ENCODE measurements at regions not wholly inside any gene's neighbourhood (a gene's known extent, or its start where the extent isn't known, plus 50 kb on each side); places are given as distances from the start of the nearest gene placed in this dataset.

DNA sequence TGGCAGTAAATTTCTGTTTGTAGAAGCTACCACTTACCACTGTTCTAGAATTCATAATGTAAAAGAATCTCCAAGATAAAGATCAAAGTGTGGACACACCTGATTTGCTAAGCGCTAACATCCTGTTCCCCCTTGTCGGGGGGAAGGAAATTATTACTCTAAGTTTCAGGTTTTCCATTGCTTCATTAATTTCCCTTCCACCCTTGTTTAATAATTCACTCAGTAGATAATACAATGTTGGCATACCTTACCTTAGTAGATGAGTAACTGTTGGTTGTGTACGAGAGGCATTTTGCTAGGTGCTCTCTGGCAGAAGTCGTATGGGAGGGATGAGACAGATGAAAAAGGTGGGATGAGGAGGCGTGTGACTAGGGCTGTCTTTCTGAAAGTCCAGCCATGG lies 641.2 kb upstream of the ARRDC4 start:
- H3K27ac ChIP-seq (ENCODE audit: insufficient read depth, low read length), result no peak overlapping the region
- no peak overlapping the region for H2AFZ ChIP-seq (ENCODE audit: low read length)
- no peaks in the 10 kb centered on the region for H3K9me3 ChIP-seq (ENCODE audit: control insufficient read depth, insufficient read depth, low read depth, low read length)
- no peaks in the 10 kb centered on the region for H3K79me2 ChIP-seq (ENCODE audit: control insufficient read depth, insufficient read depth, low read length)
- H3K36me3 ChIP-seq (ENCODE audit: control insufficient read depth, insufficient read depth, low read length), result no peaks in the 10 kb centered on the region
- H3K4me3 ChIP-seq (replicated peaks in 1 of 4; ENCODE audit: control extremely low read depth in 1 of 4, insufficient read depth in 1 of 4, low read depth in 3 of 4, low read length in 4 of 4), result no peak overlapping the region
- no peak overlapping the region for H3K4me2 ChIP-seq (ENCODE audit: extremely low read depth, insufficient read depth, low read length)
- no peaks in the 10 kb centered on the region for H4K20me1 ChIP-seq (ENCODE audit: control insufficient read depth, extremely low read depth, insufficient read depth, low read length)
- no peak for TF ChIP-seq EZH2 (IDR thresholded peaks at IDR 0.05; ENCODE audit: low read length, missing control alignments)
- TF ChIP-seq, protein P1, sequence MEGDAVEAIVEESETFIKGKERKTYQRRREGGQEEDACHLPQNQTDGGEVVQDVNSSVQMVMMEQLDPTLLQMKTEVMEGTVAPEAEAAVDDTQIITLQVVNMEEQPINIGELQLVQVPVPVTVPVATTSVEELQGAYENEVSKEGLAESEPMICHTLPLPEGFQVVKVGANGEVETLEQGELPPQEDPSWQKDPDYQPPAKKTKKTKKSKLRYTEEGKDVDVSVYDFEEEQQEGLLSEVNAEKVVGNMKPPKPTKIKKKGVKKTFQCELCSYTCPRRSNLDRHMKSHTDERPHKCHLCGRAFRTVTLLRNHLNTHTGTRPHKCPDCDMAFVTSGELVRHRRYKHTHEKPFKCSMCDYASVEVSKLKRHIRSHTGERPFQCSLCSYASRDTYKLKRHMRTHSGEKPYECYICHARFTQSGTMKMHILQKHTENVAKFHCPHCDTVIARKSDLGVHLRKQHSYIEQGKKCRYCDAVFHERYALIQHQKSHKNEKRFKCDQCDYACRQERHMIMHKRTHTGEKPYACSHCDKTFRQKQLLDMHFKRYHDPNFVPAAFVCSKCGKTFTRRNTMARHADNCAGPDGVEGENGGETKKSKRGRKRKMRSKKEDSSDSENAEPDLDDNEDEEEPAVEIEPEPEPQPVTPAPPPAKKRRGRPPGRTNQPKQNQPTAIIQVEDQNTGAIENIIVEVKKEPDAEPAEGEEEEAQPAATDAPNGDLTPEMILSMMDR (conservative IDR thresholded peaks at IDR 0.05 in 1 of 2, IDR thresholded peaks at IDR 0.05 in 1 of 2; ENCODE audit: low read depth in 1 of 2, low read length in 2 of 2), result no peak
- no peak overlapping the region for H3K9ac ChIP-seq (ENCODE audit: insufficient read depth, low read length)
- H3K27me3 ChIP-seq (ENCODE audit: control insufficient read depth, insufficient read depth, low read length), result no peaks in the 10 kb centered on the region
- no peaks in the 10 kb centered on the region for H3K4me1 ChIP-seq (ENCODE audit: control insufficient read depth, extremely low read depth, insufficient read depth, low read length)
- DNase-seq (ENCODE audit: low read depth in 2 of 2), result no peak

DNA sequence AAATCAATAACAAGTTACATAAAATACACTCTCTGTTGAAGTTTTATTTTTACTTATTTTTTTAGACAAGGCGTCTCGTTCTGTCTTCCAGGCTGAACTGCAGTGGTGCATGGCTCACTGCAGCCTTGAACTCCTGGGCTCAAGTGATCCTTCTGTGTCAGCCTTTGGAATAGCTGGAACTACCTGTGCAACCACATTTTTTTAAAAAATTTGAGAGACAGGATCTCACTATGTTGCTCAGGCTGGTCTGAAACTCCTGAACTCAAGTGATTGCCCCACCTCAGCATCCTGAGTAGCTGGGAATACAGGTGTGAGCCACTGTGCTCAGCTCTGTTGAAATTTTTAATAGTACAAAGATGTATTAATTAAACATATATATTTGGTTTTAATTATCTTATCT lies 614.3 kb upstream of the ARRDC4 start:
- Histone ChIP-seq H4K20me1 (ENCODE audit: control insufficient read depth, extremely low read depth, insufficient read depth, low read length) (no peaks in the 10 kb centered on the region), H2AFZ (ENCODE audit: low read length) (no peak overlapping the region), H3K9me3 (ENCODE audit: control insufficient read depth, insufficient read depth, low read depth, low read length) (no peaks in the 10 kb centered on the region), H3K9ac (ENCODE audit: insufficient read depth, low read length) (no peak overlapping the region), H3K4me1 (ENCODE audit: control insufficient read depth, extremely low read depth, insufficient read depth, low read length) (no peaks in the 10 kb centered on the region), H3K27ac (ENCODE audit: insufficient read depth, low read length) (no peak overlapping the region), H3K4me2 (ENCODE audit: extremely low read depth, insufficient read depth, low read length) (no peak overlapping the region), H3K36me3 (ENCODE audit: control insufficient read depth, insufficient read depth, low read length) (no peaks in the 10 kb centered on the region), H3K27me3 (ENCODE audit: control insufficient read depth, insufficient read depth, low read length) (no peaks in the 10 kb centered on the region), H3K79me2 (ENCODE audit: control insufficient read depth, insufficient read depth, low read length) (no peaks in the 10 kb centered on the region), H3K4me3 (replicated peaks in 1 of 4; ENCODE audit: control extremely low read depth in 1 of 4, insufficient read depth in 1 of 4, low read depth in 3 of 4, low read length in 4 of 4) (no peak overlapping the region)
- TF ChIP-seq, protein P1 (conservative IDR thresholded peaks at IDR 0.05 in 1 of 2, IDR thresholded peaks at IDR 0.05 in 1 of 2; ENCODE audit: low read depth in 1 of 2, low read length in 2 of 2), result no peak
- no peak for DNase-seq (ENCODE audit: low read depth in 2 of 2)

DNA sequence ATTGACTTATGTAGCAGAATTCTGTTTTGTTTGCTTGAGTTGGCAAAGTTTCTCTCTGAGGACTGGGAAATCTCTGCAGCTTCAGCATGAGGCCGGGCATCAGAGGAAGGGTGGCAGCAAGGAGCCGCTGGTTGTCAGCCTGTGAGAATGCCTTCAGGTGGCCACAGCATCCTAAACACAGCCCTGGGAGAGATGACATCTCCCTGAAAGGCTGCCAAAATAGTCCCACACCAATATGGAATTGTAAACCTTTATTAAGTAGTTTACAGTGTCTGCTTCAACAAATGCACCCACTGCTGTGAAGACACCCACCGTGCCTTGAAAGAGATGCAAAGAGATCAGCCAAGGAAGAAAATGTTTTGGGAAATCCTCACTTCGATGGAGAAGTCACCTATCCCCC lies 609.7 kb upstream of the ARRDC4 start:
- no peaks in the 10 kb centered on the region for H3K27me3 ChIP-seq (ENCODE audit: control insufficient read depth, insufficient read depth, low read length)
- DNase-seq (ENCODE audit: low read depth in 2 of 2), result no peak
- TF ChIP-seq EZH2 (IDR thresholded peaks at IDR 0.05; ENCODE audit: low read length, missing control alignments), result no peak
- TF ChIP-seq, protein P1 (conservative IDR thresholded peaks at IDR 0.05 in 1 of 2, IDR thresholded peaks at IDR 0.05 in 1 of 2; ENCODE audit: low read depth in 1 of 2, low read length in 2 of 2), result no peak
- no peak overlapping the region for H3K9ac ChIP-seq (ENCODE audit: insufficient read depth, low read length)
- H2AFZ ChIP-seq (ENCODE audit: low read length), result no peak overlapping the region
- H3K4me1 ChIP-seq (ENCODE audit: control insufficient read depth, extremely low read depth, insufficient read depth, low read length), result no peaks in the 10 kb centered on the region
- no peaks in the 10 kb centered on the region for H4K20me1 ChIP-seq (ENCODE audit: control insufficient read depth, extremely low read depth, insufficient read depth, low read length)
- no peaks in the 10 kb centered on the region for H3K36me3 ChIP-seq (ENCODE audit: control insufficient read depth, insufficient read depth, low read length)
- H3K4me3 ChIP-seq (replicated peaks in 1 of 4; ENCODE audit: control extremely low read depth in 1 of 4, insufficient read depth in 1 of 4, low read depth in 3 of 4, low read length in 4 of 4), result no peak overlapping the region
- no peak overlapping the region for H3K4me2 ChIP-seq (ENCODE audit: extremely low read depth, insufficient read depth, low read length)
- H3K79me2 ChIP-seq (ENCODE audit: control insufficient read depth, insufficient read depth, low read length), result no peaks in the 10 kb centered on the region
- H3K27ac ChIP-seq (ENCODE audit: insufficient read depth, low read length), result no peak overlapping the region
- no peaks in the 10 kb centered on the region for H3K9me3 ChIP-seq (ENCODE audit: control insufficient read depth, insufficient read depth, low read depth, low read length)

Data from fibroblast of lung (primary cell).